HUES48 (cell line): ENCODE measurements at regions not wholly inside any gene's neighbourhood (a gene's known extent, or its start where the extent isn't known, plus 50 kb on each side); places are given as distances from the start of the nearest gene placed in this dataset.

Experiments used
- H3K27ac ChIP-seq: one replicate; pipeline ENCODE4 v1.7.0; 2013; ENCODE audit warnings: low read depth, low read length, inconsistent platforms
- H3K27me3 ChIP-seq: 2 replicates; pipeline ENCODE4 v1.6.1; 2013; ENCODE audit warnings: mild to moderate bottlenecking, low read length; ENCODE audit not compliant: control insufficient read depth, insufficient read depth
- H3K36me3 ChIP-seq: 2 replicates; pipeline ENCODE4 v1.6.1; 2013; ENCODE audit warnings: low read length; ENCODE audit not compliant: control insufficient read depth, insufficient read depth
- H3K4me1 ChIP-seq: 2 replicates; pipeline ENCODE4 v1.6.1; 2013; ENCODE audit warnings: mild to moderate bottlenecking, low read length; ENCODE audit not compliant: control insufficient read depth, insufficient read depth
- H3K4me3 ChIP-seq: 2 replicates; pipeline ENCODE4 v1.5.1; 2013; ENCODE audit warnings: mild to moderate bottlenecking, low read depth, low read length
- H3K9ac ChIP-seq: 2 replicates; pipeline ENCODE4 v1.6.1; 2013; ENCODE audit warnings: mild to moderate bottlenecking, low read depth, low read length, moderate library complexity
- H3K9me3 ChIP-seq: 2 replicates; pipeline ENCODE4 v1.6.1; 2013; ENCODE audit warnings: low read length; ENCODE audit not compliant: control insufficient read depth, insufficient read depth

DNA sequence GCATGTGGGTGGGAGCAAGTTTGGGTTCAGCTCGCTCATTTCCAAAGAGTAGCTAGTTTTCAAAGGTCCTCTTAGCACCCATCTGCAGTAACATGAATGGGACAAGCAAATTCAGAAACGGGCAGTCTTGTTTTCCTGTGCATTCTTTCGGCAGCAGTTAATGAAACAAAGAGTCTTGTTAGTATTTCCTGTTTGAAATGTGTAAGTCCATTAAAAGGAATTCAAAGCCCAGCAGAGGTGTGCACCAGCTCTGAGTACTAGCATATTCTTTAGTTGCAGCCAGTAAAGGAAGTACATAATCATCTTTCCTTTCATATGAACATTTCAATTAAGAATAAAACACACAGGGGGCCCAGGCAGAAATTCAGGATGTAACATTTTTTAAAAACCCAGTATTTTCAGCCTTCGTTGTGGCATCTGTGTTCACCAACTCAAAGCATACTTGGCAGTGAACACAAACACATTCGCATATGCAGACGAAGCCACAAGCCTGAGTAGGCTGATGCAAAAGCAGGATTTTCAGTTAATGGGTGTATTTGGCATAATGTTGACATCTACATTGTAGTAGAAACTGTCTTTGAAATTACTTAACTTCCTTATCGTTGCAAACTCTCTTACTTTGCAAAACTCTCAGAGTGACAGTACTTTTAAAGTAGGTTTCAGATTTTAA lies 570.0 kb upstream of the FLRT2 start:
- no peaks in the 10 kb centered on the region for H3K36me3 ChIP-seq
- no peak overlapping the region; the same call in 1 of the 2 replicates for H3K4me3 ChIP-seq
- no peak overlapping the region for H3K27ac ChIP-seq
- H3K9ac ChIP-seq, result no peak overlapping the region
- H3K4me1 ChIP-seq, result peaks cover 13% of the 10 kb centered on the region
- H3K27me3 ChIP-seq, result no peaks in the 10 kb centered on the region
- H3K9me3 ChIP-seq, result peaks cover 7% of the 10 kb centered on the region; the same call in 1 of the 2 replicates

DNA sequence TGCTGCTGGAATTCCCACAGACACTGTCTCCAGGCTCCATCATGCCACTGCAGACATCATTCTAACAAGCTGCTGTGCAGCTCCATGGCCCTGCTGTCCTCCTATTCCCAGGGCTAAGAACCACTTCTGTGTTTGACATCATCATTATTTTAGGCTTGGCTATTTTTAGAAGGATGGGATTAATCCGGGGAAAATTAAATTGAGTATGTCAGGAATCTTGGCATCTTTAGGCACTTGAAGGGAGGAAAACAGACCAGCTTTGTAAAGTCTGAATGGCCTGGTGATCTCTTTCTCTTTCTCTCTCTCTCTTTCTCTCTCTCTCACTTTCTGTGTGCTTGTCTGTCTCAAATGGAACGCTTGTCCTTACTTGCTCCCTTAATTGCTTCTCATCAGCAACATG lies 568.3 kb upstream of the FLRT2 start:
- Histone ChIP-seq H3K4me1 (peaks cover 13% of the 10 kb centered on the region), H3K4me3 (no peak overlapping the region), H3K9ac (no peak overlapping the region), H3K27me3 (no peaks in the 10 kb centered on the region), H3K9me3 (peaks cover 7% of the 10 kb centered on the region; the same call in 1 of the 2 replicates), H3K36me3 (no peaks in the 10 kb centered on the region), H3K27ac (no peak overlapping the region)

DNA sequence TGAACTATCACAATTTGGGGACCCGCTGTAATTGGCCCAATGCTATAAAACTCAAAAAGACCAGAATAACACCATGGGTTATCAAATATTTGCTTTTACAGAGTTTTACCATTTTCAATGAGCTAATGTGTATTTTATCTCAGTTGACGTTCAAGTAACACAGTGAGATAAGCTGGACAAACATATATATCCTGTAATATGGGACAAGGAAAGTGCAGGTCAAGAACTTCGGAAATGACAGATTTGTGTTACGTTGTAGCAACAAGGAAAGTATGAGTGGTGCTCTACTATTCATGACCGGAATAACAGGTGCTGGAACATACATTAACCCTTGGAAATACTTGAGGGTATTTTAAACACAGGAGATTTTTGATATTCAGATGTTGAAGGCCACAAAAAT lies 566.4 kb upstream of the FLRT2 start:
- Histone ChIP-seq H3K36me3 (no peaks in the 10 kb centered on the region), H3K9ac (no peak overlapping the region), H3K4me1 (peaks cover 13% of the 10 kb centered on the region), H3K9me3 (peaks cover 7% of the 10 kb centered on the region; the same call in 1 of the 2 replicates), H3K4me3 (no peak overlapping the region), H3K27me3 (no peaks in the 10 kb centered on the region), H3K27ac (no peak overlapping the region)

DNA sequence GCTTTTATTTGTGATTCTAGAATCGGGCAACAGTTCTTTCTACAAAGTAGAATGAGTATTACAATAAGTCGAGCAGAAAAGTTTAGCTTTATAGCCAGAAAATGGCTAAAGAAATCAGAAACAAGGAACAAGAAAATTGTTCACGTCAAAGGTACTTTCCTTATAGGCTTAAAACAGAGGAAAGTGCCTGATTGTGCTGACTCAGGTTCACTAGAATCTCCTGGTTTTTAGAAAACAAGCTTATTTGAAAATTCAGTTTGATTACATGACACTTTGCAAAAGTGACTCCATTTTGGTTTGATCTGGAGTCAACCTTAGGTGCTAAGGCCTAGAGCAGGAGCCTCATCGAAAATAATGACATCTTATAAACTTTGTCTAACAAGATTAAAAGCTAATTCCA lies 564.7 kb upstream of the FLRT2 start:
- Histone ChIP-seq H3K4me3 (no peak overlapping the region), H3K9me3 (no peaks in the 10 kb centered on the region), H3K9ac (no peak overlapping the region), H3K27ac (no peak overlapping the region), H3K36me3 (no peaks in the 10 kb centered on the region), H3K4me1 (peaks cover 4% of the 10 kb centered on the region), H3K27me3 (no peaks in the 10 kb centered on the region)

DNA sequence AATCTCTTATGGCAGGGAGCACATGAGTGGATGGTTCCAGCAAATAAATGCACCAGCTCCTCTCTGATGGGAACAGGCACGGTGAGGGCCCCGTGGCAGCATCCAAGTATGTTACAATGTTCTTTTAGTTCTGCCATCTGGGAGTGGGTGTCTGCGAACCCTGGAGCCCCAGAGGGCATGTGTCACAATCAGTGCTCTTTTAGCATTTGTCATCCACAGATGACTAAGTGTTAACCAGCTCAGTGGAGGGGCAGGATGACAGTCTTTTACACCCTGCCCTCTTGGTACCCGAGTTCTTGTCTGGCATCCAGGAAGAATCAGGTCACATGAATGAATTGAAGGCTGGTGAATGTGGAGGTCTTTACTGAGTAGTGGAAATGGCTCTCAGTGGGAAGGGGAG lies 560.4 kb upstream of the FLRT2 start:
- Histone ChIP-seq H3K4me1 (no peaks in the 10 kb centered on the region), H3K9ac (no peak overlapping the region), H3K4me3 (no peak overlapping the region), H3K36me3 (no peaks in the 10 kb centered on the region), H3K9me3 (no peaks in the 10 kb centered on the region), H3K27me3 (no peaks in the 10 kb centered on the region), H3K27ac (no peak overlapping the region)

DNA sequence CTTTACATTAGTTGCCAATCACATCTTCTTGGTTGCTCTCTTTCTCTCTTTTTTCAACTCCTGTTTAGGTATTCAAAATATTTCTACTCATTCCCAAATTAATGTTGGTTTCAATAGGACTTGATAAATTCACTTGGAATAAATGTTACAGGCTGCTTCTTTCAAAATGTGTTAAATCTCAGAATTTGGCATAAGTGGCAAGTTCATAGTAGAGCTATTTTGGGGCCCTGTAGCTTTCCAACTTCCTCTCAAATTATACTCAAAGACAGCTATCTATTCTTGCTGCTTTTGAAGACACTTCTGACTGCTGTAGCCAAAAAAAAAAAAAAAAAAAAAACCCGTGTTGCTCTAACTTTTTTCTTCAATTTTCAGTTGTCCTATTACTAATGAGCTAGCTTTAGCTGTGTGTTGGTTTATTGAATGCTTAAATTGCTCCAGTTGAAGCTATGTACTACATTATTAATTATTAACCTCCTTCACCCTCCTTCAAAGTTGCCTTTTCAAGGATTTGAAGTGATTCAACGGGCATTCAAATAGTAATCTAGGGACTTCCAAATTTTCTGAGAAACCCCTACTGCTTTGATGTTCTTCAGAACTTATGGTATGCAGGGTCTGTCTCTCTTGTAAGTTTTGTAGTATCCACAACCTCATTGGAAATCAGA lies 554.6 kb upstream of the FLRT2 start:
- no peak overlapping the region for H3K27ac ChIP-seq
- no peak overlapping the region for H3K9ac ChIP-seq
- no peak overlapping the region for H3K4me3 ChIP-seq
- H3K27me3 ChIP-seq, result no peaks in the 10 kb centered on the region
- no peaks in the 10 kb centered on the region for H3K36me3 ChIP-seq
- H3K9me3 ChIP-seq, result no peaks in the 10 kb centered on the region
- no peaks in the 10 kb centered on the region for H3K4me1 ChIP-seq

DNA sequence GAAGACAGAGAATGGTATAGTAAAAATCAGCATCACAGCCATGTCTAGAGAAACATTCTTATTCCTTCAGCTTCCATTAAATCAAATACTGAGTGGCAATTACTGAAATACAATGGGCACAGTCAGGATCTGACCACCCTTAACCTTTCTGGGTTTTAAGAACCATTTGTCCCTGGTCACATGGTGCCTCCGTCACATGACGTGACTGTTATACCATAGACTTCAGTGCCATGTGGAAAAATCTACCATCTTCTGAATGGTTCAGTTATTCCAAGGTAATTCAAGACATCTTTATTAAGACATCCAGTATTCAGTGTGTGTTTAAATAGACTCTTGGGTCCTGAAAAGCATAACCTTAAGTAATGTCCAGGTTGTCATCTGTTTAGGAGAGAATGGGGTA lies 553.1 kb upstream of the FLRT2 start:
- Histone ChIP-seq H3K9me3 (no peaks in the 10 kb centered on the region), H3K36me3 (no peaks in the 10 kb centered on the region), H3K4me3 (no peak overlapping the region), H3K27ac (no peak overlapping the region), H3K27me3 (no peaks in the 10 kb centered on the region), H3K4me1 (no peaks in the 10 kb centered on the region), H3K9ac (no peak overlapping the region)

DNA sequence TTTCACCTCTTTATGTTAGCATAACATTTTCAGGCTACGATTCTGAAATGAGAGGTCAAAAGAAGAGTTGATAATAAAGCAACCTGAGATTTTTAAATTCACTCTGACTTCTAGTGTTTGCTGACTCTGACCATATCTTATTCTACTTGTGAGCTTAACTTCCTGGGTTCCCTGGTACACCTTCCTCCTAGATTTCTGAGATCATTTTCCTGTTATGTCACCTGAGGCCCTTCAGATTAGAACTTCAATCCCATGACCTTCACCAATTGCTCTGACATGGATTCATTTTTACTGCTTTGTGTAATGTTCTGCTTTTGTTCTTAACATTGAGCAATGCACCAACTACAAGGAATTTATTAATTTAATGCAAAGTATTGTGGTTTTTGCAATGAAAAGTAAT lies 542.9 kb upstream of the FLRT2 start:
- H3K27ac ChIP-seq, result no peak overlapping the region
- no peaks in the 10 kb centered on the region for H3K9me3 ChIP-seq
- no peak overlapping the region for H3K4me3 ChIP-seq
- no peaks in the 10 kb centered on the region for H3K4me1 ChIP-seq
- no peaks in the 10 kb centered on the region for H3K27me3 ChIP-seq
- no peaks in the 10 kb centered on the region for H3K36me3 ChIP-seq
- no peak overlapping the region for H3K9ac ChIP-seq

DNA sequence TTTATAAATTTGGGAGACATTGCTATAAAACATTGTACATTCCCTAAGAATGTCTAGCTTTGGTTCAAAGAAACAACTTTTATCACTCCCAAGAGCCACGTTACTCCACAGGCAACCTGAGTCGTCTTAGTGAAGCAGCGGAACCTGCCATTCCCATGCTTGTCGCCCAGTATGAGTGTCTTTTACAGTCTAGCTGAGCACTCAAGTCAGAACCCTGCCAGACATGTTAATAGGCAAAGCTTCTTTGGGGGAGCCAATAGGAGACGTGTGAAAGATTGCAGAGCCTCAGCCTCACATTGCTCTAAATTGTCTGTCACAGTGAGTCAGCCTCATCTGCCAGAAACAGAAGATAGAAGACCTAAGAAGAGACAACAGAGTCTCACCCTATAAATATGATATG lies 541.6 kb upstream of the FLRT2 start:
- Histone ChIP-seq H3K9me3 (no peaks in the 10 kb centered on the region), H3K9ac (no peak overlapping the region), H3K36me3 (no peaks in the 10 kb centered on the region), H3K4me1 (no peaks in the 10 kb centered on the region), H3K4me3 (no peak overlapping the region), H3K27ac (no peak overlapping the region), H3K27me3 (no peaks in the 10 kb centered on the region)

DNA sequence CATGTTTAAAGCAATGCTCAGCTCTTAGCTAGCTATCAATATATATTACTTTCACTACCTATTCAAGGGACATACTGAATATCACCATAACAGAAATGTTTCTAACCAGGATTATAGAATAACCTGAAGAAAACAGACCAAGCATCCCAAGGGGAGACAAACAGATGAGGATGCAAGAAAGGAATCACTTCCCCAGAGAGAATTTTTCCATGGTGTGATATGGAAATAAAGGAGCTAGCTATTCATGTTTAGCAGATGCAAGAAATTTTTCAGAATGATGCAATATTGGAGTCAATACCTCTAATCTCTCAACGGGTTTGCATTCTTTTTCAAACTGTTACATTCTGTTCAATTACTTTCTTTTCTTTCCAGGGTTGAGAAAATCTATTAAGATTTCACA lies 538.9 kb upstream of the FLRT2 start:
- H3K4me1 ChIP-seq, result no peaks in the 10 kb centered on the region

DNA sequence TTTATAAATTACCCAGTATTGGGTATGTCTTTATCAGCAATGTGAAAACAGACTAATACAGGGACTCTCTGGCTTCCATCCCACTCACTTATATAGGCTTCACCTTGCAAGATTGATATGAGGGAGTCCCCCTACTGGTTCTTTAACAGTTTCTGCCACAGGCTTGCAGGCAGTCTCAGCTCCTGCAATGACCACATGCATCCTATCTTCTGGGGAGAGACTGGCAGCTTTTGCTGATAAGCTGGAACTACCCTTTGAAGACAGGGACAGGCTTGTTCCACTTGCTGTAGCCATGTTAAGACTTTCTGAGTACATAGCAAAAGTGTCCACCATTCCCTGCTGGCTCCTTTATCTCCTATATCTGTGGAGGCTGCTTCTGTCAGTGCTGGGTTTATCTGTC lies 531.7 kb upstream of the FLRT2 start:
- no peak overlapping the region for H3K9ac ChIP-seq
- no peak overlapping the region for H3K27ac ChIP-seq

More for the DNA sequence above, 538.9 kb upstream of the FLRT2 start:
- Histone ChIP-seq H3K4me3 (no peak overlapping the region), H3K9me3 (no peaks in the 10 kb centered on the region), H3K27me3 (no peaks in the 10 kb centered on the region), H3K9ac (no peak overlapping the region), H3K36me3 (no peaks in the 10 kb centered on the region), H3K27ac (no peak overlapping the region)

More for the DNA sequence above, 531.7 kb upstream of the FLRT2 start:
- no peaks in the 10 kb centered on the region for H3K27me3 ChIP-seq
- H3K9me3 ChIP-seq, result no peaks in the 10 kb centered on the region
- H3K4me1 ChIP-seq, result no peaks in the 10 kb centered on the region
- H3K36me3 ChIP-seq, result no peaks in the 10 kb centered on the region
- no peak overlapping the region for H3K4me3 ChIP-seq
